ENCODE measurements at regions not wholly inside any gene's neighbourhood (a gene's known extent, or its start where the extent isn't known, plus 50 kb on each side); places are given as distances from the start of the nearest gene placed in this dataset.

- Histone ChIP-seq H3K4me1 (no peaks in the 10 kb centered on the region), H3K27me3 (no peaks in the 10 kb centered on the region), H3K9me3 (no peaks in the 10 kb centered on the region), H3K4me3 (no peak overlapping the region), H3K27ac (no peak overlapping the region), H3K36me3 (no peaks in the 10 kb centered on the region)
- DNase-seq (no peak), ATAC-seq (peak; percentile 25)
- intact Hi-C loops (cut with DNase I): no loop called here
- no peak for TF ChIP-seq CTCF (IDR thresholded peaks at IDR 0.05)
Measured at GRCh38 chr21:16945580-16945979, 567.3 kb upstream of the CXADR start.

GRCh38 chr21:16956824-16957223 is 556.0 kb upstream of the CXADR start:
- ATAC-seq (no peak), DNase-seq (no peak)
- Histone ChIP-seq H3K4me1 (no peaks in the 10 kb centered on the region), H3K36me3 (no peaks in the 10 kb centered on the region), H3K9me3 (no peaks in the 10 kb centered on the region), H3K4me3 (no peak overlapping the region), H3K27me3 (no peaks in the 10 kb centered on the region), H3K27ac (no peak overlapping the region)
- TF ChIP-seq CTCF (IDR thresholded peaks at IDR 0.05): no peak
- intact Hi-C loops (cut with DNase I): no loop called here

- ATAC-seq (no peak), DNase-seq (no peak)
- Histone ChIP-seq H3K4me3 (no peak overlapping the region), H3K27me3 (no peaks in the 10 kb centered on the region), H3K4me1 (no peaks in the 10 kb centered on the region), H3K27ac (no peak overlapping the region), H3K9me3 (no peaks in the 10 kb centered on the region), H3K36me3 (no peaks in the 10 kb centered on the region)
- TF ChIP-seq CTCF (IDR thresholded peaks at IDR 0.05): no peak
- intact Hi-C loops (cut with DNase I): no loop called here
Measured at GRCh38 chr21:16965424-16965823, 547.4 kb upstream of the CXADR start.

- Histone ChIP-seq H3K27me3 (no peaks in the 10 kb centered on the region), H3K36me3 (no peaks in the 10 kb centered on the region), H3K27ac (no peak overlapping the region), H3K4me3 (no peak overlapping the region), H3K4me1 (no peaks in the 10 kb centered on the region), H3K9me3 (no peaks in the 10 kb centered on the region)
- intact Hi-C loops (cut with DNase I): no loop called here
- TF ChIP-seq CTCF (IDR thresholded peaks at IDR 0.05): no peak
- DNase-seq (no peak), ATAC-seq (no peak)
Measured at GRCh38 chr21:16968436-16968835, 544.4 kb upstream of the CXADR start.

- Histone ChIP-seq H3K27ac (no peak overlapping the region), H3K4me1 (no peaks in the 10 kb centered on the region), H3K4me3 (no peak overlapping the region), H3K36me3 (no peaks in the 10 kb centered on the region), H3K9me3 (no peaks in the 10 kb centered on the region), H3K27me3 (no peaks in the 10 kb centered on the region)
- intact Hi-C loops (cut with DNase I): no loop called here
- TF ChIP-seq CTCF (IDR thresholded peaks at IDR 0.05): no peak
- ATAC-seq (no peak), DNase-seq (no peak)
Measured at GRCh38 chr21:16969636-16970035, 543.2 kb upstream of the CXADR start.

- H3K4me3 ChIP-seq: no peak overlapping the region
- DNase-seq: no peak
- H3K27me3 ChIP-seq: no peaks in the 10 kb centered on the region
- H3K9me3 ChIP-seq: no peaks in the 10 kb centered on the region
- intact Hi-C loops (cut with DNase I): no loop called here
- no peak for ATAC-seq
- no peaks in the 10 kb centered on the region for H3K36me3 ChIP-seq
- no peak for TF ChIP-seq CTCF (IDR thresholded peaks at IDR 0.05)
- H3K27ac ChIP-seq: no peak overlapping the region
- no peaks in the 10 kb centered on the region for H3K4me1 ChIP-seq
Measured at GRCh38 chr21:16974060-16974459, 538.8 kb upstream of the CXADR start.
